GM12873 (cell line): ENCODE measurements at regions not wholly inside any gene's neighbourhood (a gene's known extent, or its start where the extent isn't known, plus 50 kb on each side); places are given as distances from the start of the nearest gene placed in this dataset.

ENCODE experiments used
- TF ChIP-seq, protein P1 (sequence below): IDR thresholded peaks from 2 replicates; pipeline ENCODE4 v1.5.1; 2012; ENCODE audit warnings: low read depth, mild to moderate bottlenecking, moderate library complexity, low read length, control low read depth; ENCODE audit not compliant: insufficient read depth; ENCODE audit errors: missing control alignments

- TF ChIP-seq, protein P1, sequence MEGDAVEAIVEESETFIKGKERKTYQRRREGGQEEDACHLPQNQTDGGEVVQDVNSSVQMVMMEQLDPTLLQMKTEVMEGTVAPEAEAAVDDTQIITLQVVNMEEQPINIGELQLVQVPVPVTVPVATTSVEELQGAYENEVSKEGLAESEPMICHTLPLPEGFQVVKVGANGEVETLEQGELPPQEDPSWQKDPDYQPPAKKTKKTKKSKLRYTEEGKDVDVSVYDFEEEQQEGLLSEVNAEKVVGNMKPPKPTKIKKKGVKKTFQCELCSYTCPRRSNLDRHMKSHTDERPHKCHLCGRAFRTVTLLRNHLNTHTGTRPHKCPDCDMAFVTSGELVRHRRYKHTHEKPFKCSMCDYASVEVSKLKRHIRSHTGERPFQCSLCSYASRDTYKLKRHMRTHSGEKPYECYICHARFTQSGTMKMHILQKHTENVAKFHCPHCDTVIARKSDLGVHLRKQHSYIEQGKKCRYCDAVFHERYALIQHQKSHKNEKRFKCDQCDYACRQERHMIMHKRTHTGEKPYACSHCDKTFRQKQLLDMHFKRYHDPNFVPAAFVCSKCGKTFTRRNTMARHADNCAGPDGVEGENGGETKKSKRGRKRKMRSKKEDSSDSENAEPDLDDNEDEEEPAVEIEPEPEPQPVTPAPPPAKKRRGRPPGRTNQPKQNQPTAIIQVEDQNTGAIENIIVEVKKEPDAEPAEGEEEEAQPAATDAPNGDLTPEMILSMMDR, result peak; percentile 57
These were observed 216.2 kb downstream of the NFATC2 start for GRCh38 chr20:51326201-51326819.

GRCh38 chr20:51322164-51322707 lies 220.3 kb downstream of the NFATC2 start:
- TF ChIP-seq, protein P1, result no peak

GRCh38 chr20:51321343-51322163 lies 221.0 kb downstream of the NFATC2 start:
- TF ChIP-seq, protein P1, result no peak

DNA sequence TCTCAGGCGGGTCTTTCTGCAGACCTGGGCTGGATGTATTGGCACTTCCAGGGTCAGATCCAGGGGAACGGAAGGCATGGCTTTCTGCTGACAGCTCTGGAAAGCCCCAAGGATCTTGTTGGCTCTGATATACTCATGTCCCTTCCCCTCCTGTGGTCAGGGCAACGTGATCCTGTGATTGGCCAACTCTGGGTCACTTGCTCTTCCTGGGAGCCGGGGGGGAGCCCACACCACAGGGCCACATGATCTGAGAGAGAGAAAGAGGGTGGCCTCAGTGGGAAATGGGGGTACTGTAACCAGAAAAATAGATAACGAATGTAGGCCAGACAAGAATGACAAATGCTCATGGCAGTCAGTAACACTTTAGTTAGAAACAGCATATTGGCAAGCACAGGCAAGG lies 223.0 kb downstream of the NFATC2 start:
- TF ChIP-seq, protein P1, result no peak

GRCh38 chr20:51318058-51318949 lies 224.2 kb downstream of the NFATC2 start:
- TF ChIP-seq, protein P1, result peak; percentile 49

- TF ChIP-seq, protein P1, result no peak
These were observed 227.1 kb downstream of the NFATC2 start for GRCh38 chr20:51315390-51315789.
